Lower leg skin (tissue), 4 donors: ENCODE measurements at regions not wholly inside any gene's neighbourhood (a gene's known extent, or its start where the extent isn't known, plus 50 kb on each side); places are given as distances from the start of the nearest gene placed in this dataset.

Experiments used
- DNase-seq, 2 donors: peaks; one replicate each; pipeline ENCODE4 v3.0.0-alpha.2; 2019; ENCODE audit warnings: low spot score in 2 of 2
- H3K4me3 ChIP-seq: fragments of 200-600 bp; sonication (generic); 2 replicates; pipeline ENCODE4 v1.5.1; 2017; ENCODE audit warnings: mild to moderate bottlenecking, low read depth; ENCODE audit not compliant: poor library complexity, severe bottlenecking
- CTCF ChIP-seq, 3 donors: fragments of 450-650 bp; IDR thresholded peaks; one replicate each; pipeline ENCODE4 v1.5.1; 2016; ENCODE audit warnings: antibody characterized with exemption in 3 of 3, mild to moderate bottlenecking in 3 of 3, moderate library complexity in 2 of 3
- POLR2A ChIP-seq, 2 donors: fragments of 450-650 bp; IDR thresholded peaks; one replicate each; pipeline ENCODE4 v1.6.1; 2016 to 2017; ENCODE audit warnings: antibody characterized with exemption in 2 of 2, mild to moderate bottlenecking in 1 of 2, moderate library complexity in 1 of 2
- WGBS, 2 donors: methylation state at CpG; one replicate each; pipeline ENCODE4 v1.1.5; 2018; 5-methylcytosine and 5-hydroxymethylcytosine counted together
- intact Hi-C: fragments of 100-400 bp; cut with DNase I; formaldehyde crosslinking; loops from one replicate; pipeline ENCODE4 v1.15.0; 2023; ENCODE audit warnings: low total_unique reads

DNA sequence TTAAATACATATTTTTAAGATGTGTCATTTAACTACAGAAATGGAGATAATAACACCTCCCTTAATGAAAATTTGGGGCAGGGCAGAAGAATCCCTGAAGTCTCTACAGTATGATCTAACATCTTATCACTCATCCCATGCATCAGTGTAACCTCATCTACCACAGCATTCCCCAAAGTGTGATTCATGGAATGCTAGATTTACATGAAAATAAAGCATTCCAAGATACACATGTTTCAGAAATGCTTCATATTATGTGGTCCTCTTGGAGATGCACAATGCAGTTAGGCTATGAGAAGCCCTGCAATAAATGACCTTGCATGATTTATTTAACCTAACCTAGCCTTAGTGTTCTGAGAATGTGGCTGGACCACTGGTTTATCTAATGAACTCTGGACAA lies 166.9 kb upstream of the SYT6 start:
- no peak for DNase-seq
- no peak overlapping the region for H3K4me3 ChIP-seq
- intact Hi-C loops = no loop called here
- TF ChIP-seq CTCF (IDR thresholded peaks at IDR 0.05) (no peak), POLR2A (IDR thresholded peaks at IDR 0.05) (no peak)

DNA sequence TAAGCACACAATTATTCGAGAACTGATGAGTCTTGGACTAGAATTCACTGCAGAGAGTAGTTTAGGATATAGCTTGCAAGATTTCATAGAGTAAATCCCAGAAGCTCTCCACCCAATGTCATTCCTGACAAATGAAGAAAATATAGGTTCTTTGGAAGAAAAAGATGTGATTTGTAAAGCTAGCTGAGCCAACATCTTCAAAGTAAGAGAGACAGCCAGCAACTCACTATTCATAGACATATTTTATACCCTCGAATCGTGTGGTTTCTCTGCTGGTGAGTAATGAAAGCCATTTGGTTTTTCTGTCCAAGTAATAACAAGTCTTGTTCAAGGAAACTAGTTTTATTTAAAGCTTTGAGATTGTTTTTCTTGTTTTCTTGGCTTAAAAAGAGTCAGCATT lies 165.7 kb upstream of the SYT6 start:
- TF ChIP-seq POLR2A (IDR thresholded peaks at IDR 0.05) = no peak
- no peak for TF ChIP-seq CTCF (IDR thresholded peaks at IDR 0.05)
- intact Hi-C loops = no loop called here
- DNase-seq = no peak
- 17 to 26% methylated on average over 3 of the region's 3 CpGs for WGBS, 2 donors
- H3K4me3 ChIP-seq = no peak overlapping the region

- TF ChIP-seq CTCF (IDR thresholded peaks at IDR 0.05) = no peak
- TF ChIP-seq POLR2A (IDR thresholded peaks at IDR 0.05) = no peak
- 71 to 72% methylated on average over 2 of the region's 2 CpGs for WGBS, 2 donors
- no peak for DNase-seq
Measured at GRCh38 chr1:114318961-114319360, 165.3 kb upstream of the SYT6 start.

DNA sequence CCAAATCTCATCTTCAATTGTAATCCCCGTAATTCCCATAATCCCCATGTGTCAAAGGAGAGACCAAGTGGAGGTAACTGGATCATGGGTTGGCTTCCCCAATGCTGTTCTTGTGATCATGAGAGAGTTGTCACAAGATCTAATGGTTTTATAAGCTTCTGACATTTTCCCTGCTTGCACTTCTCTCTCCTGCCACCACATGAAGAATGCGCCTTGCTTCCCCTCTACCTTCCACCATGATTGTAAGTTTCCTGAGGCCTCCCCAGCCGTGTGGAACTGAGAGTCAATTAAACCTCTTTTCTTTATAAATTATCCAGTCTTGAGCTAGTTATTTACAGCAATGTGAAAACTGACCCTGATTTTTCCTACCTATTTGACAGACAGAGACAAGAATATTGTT lies 162.5 kb upstream of the SYT6 start:
- 82 to 86% methylated on average over 3 of the region's 3 CpGs for WGBS, 2 donors
- H3K4me3 ChIP-seq = no peak overlapping the region
- DNase-seq = no peak
- intact Hi-C loops = no loop called here
- TF ChIP-seq CTCF (IDR thresholded peaks at IDR 0.05) = no peak

More at GRCh38 chr1:114318961-114319360, 165.3 kb upstream of the SYT6 start:
- intact Hi-C loops = no loop called here
- H3K4me3 ChIP-seq = no peak overlapping the region

GRCh38 chr1:114315631-114316030 lies 162.0 kb upstream of the SYT6 start:
- intact Hi-C loops = no loop called here
- no peak for TF ChIP-seq CTCF (IDR thresholded peaks at IDR 0.05)
- no peak for TF ChIP-seq POLR2A (IDR thresholded peaks at IDR 0.05)
- DNase-seq = no peak
- H3K4me3 ChIP-seq = no peak overlapping the region

DNA sequence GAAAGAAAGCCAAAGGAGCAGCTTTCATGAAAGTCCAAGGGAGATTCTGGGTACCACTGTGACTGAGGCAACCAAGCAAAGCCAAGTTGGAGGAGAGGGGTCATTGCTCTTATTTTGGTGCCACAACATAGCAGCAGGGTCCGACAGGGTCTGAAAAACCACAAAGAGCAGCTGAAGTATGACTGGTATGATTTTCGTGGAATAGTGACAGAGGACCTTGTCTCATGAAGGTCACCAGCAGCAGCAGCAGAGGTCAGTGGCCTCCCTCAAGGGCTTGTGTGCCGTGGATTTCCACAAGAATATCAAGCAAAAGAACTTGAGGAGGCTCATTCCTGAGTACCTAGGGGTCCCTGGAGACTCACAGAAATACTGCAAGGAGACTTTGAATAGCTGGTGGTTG lies 160.9 kb upstream of the SYT6 start:
- WGBS, 2 donors = 81 to 82% methylated on average over 3 of the region's 3 CpGs
- no peak overlapping the region for H3K4me3 ChIP-seq
- no peak for TF ChIP-seq CTCF (IDR thresholded peaks at IDR 0.05)
- TF ChIP-seq POLR2A (IDR thresholded peaks at IDR 0.05) = no peak
- no peak for DNase-seq
- intact Hi-C loops = no loop called here
